ENCODE measurements at regions not wholly inside any gene's neighbourhood (a gene's known extent, or its start where the extent isn't known, plus 50 kb on each side); places are given as distances from the start of the nearest gene placed in this dataset.

- DNase-seq: no peak
- Histone ChIP-seq H2BK20ac (ENCODE audit: low read depth, low read length, poor library complexity, severe bottlenecking) (no peak overlapping the region), H3K14ac (ENCODE audit: insufficient read depth, low read length) (no peak overlapping the region), H4K8ac (replicated peaks; ENCODE audit: insufficient read length, low read depth, low read length) (no peak overlapping the region), H2BK15ac (ENCODE audit: low read depth, low read length) (no peak overlapping the region), H2BK5ac (ENCODE audit: insufficient read length, low read length) (no peak overlapping the region), H3K79me1 (ENCODE audit: insufficient read depth, low read depth, low read length, poor library complexity, severe bottlenecking) (no peaks in the 10 kb centered on the region), H4K20me1 (ENCODE audit: control insufficient read depth, insufficient read depth, insufficient read length) (no peaks in the 10 kb centered on the region), H3K4ac (ENCODE audit: low read depth, low read length) (no peak overlapping the region), H3K56ac (ENCODE audit: insufficient read length, low read depth, low read length) (no peak overlapping the region), H2BK12ac (ENCODE audit: insufficient read length, low read depth, low read length) (no peak overlapping the region), H3K27ac (ENCODE audit: insufficient read length, low read depth, low read length) (no peak overlapping the region), H3T11ph (ENCODE audit: low read length) (no peak overlapping the region), H2AFZ (ENCODE audit: low read length) (no peak overlapping the region), H3K23ac (ENCODE audit: insufficient read length, low read depth, low read length) (no peak overlapping the region), H3K4me2 (ENCODE audit: insufficient read depth, insufficient read length, low read length) (no peak overlapping the region), H3K4me1 (ENCODE audit: insufficient read depth, low read length) (no peaks in the 10 kb centered on the region; the same call in 1 of the 2 replicates), H3K18ac (ENCODE audit: insufficient read length, low read depth, low read length) (no peak overlapping the region), H2BK120ac (ENCODE audit: low read depth, low read length, poor library complexity, severe bottlenecking) (no peak overlapping the region), H4K91ac (ENCODE audit: insufficient read length, low read depth, low read length) (no peak overlapping the region), H3K23me2 (ENCODE audit: insufficient read length, low read depth, low read length, poor library complexity, severe bottlenecking) (no peaks in the 10 kb centered on the region), H3K27me3 (ENCODE audit: insufficient read depth, low read length) (peaks cover 4% of the 10 kb centered on the region; the same call in 1 of the 2 replicates), H2AK5ac (ENCODE audit: insufficient read length, low read length) (no peak overlapping the region), H4K5ac (ENCODE audit: insufficient read length, low read depth, low read length) (no peak overlapping the region), H3K9ac (ENCODE audit: extremely low read depth, insufficient read length, low read length) (no peak overlapping the region), H3K9me3 (ENCODE audit: control insufficient read depth, low read depth, low read length) (no peaks in the 10 kb centered on the region), H3K79me2 (ENCODE audit: insufficient read depth, low read length) (no peaks in the 10 kb centered on the region)
- H3K36me3 Mint-ChIP-seq (ENCODE audit: insufficient read depth in 1 of 3, low read depth in 3 of 3): no peaks in the 10 kb centered on the region
- H3K27ac Mint-ChIP-seq: no peak overlapping the region
- no peak overlapping the region for H3K4me3 Mint-ChIP-seq
- no peak for TF ChIP-seq CTCF (conservative IDR thresholded peaks at IDR 0.05)
- no CpG with 5 or more reads among the region's 3 CpGs for WGBS (ENCODE audit: extremely low coverage, insufficient read length, low lambda C conversion rate)
- H3K4me1 Mint-ChIP-seq: peaks cover 10 to 11% of the 10 kb centered on the region in 2 experiments
- H3K9me3 Mint-ChIP-seq: no peaks in the 10 kb centered on the region
- H3K27me3 Mint-ChIP-seq (ENCODE audit: low read depth): peaks cover 51% of the 10 kb centered on the region
These were observed 406.4 kb downstream of the FGF9 start for GRCh38 chr13:22077205-22077683.
